BJ (cell line): ENCODE measurements at regions not wholly inside any gene's neighbourhood (a gene's known extent, or its start where the extent isn't known, plus 50 kb on each side); places are given as distances from the start of the nearest gene placed in this dataset.
A peak's percentile ranks its signal among the peaks of the same experiment; 100 is the strongest.

Source experiments
- CTCF ChIA-PET: fragments of 350-600 bp; formaldehyde crosslinking; extraction: SDS; loops from one replicate; lab custom pipeline; 2021; ENCODE audit warnings: antibody characterized with exemption, inconsistent platforms; lab: Yijun Ruan, JAX
- POLR2A ChIA-PET: fragments of 300-600 bp; sonication (Branson Sonifier 250); formaldehyde crosslinking; extraction: SDS; loops from one replicate; lab custom pipeline; 2021; ENCODE audit warnings: antibody characterized with exemption; lab: Charles Lee
- DNase-seq: peaks from one replicate; pipeline ENCODE4 v3.0.0-alpha.2; 2011; ENCODE audit warnings: low read depth
- H3K27me3 ChIP-seq: 2 replicates; pipeline ENCODE4 v1.6.0; 2011; ENCODE audit warnings: low read length; ENCODE audit not compliant: control insufficient read depth, insufficient read depth
- H3K36me3 ChIP-seq: 2 replicates; pipeline ENCODE4 v1.5.1; 2011; ENCODE audit warnings: low read length; ENCODE audit not compliant: control insufficient read depth, insufficient read depth
- H3K4me3 ChIP-seq: 2 replicates; pipeline ENCODE4 v1.5.1; 2011; ENCODE audit warnings: low read depth, mild to moderate bottlenecking, control low read depth, low read length
- TF ChIP-seq, protein P1 (sequence below): IDR thresholded peaks from 2 replicates; pipeline ENCODE4 v1.5.1; 2011; ENCODE audit warnings: low read depth, mild to moderate bottlenecking, control low read depth, inconsistent platforms, low read length, moderate library complexity; ENCODE audit not compliant: insufficient read depth

DNA sequence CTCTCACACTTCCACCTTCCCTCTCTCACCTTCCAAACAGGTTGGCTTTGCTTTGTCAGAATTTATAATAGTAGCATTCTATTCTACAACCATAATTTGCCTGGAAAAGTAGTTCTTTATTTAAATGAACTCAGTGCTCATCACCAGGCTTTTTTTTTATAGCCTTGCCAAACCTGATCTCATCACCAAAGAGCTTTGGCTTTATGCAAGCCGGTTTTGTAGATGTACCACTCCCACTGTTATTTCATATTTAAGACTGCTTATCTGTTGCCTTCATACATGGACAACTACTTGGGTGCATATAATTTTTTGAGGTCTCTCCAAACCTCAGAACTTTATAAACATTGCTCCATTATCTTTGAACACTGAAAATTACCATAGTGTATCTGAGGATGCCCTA lies 246.1 kb upstream of the PPP2R3A start:
- TF ChIP-seq, protein P1, sequence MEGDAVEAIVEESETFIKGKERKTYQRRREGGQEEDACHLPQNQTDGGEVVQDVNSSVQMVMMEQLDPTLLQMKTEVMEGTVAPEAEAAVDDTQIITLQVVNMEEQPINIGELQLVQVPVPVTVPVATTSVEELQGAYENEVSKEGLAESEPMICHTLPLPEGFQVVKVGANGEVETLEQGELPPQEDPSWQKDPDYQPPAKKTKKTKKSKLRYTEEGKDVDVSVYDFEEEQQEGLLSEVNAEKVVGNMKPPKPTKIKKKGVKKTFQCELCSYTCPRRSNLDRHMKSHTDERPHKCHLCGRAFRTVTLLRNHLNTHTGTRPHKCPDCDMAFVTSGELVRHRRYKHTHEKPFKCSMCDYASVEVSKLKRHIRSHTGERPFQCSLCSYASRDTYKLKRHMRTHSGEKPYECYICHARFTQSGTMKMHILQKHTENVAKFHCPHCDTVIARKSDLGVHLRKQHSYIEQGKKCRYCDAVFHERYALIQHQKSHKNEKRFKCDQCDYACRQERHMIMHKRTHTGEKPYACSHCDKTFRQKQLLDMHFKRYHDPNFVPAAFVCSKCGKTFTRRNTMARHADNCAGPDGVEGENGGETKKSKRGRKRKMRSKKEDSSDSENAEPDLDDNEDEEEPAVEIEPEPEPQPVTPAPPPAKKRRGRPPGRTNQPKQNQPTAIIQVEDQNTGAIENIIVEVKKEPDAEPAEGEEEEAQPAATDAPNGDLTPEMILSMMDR: no peak
- DNase-seq: no peak
- ChIA-PET POLR2A (no interaction called here), CTCF (interaction anchor here (0.6 kb wide), 1 partner anchor 206 kb away, joined by 3 read pairs; no protein-coding TSS in a partner anchor)
- H3K4me3 ChIP-seq: no peak overlapping the region
- H3K27me3 ChIP-seq: no peaks in the 10 kb centered on the region
- H3K36me3 ChIP-seq: no peaks in the 10 kb centered on the region

DNA sequence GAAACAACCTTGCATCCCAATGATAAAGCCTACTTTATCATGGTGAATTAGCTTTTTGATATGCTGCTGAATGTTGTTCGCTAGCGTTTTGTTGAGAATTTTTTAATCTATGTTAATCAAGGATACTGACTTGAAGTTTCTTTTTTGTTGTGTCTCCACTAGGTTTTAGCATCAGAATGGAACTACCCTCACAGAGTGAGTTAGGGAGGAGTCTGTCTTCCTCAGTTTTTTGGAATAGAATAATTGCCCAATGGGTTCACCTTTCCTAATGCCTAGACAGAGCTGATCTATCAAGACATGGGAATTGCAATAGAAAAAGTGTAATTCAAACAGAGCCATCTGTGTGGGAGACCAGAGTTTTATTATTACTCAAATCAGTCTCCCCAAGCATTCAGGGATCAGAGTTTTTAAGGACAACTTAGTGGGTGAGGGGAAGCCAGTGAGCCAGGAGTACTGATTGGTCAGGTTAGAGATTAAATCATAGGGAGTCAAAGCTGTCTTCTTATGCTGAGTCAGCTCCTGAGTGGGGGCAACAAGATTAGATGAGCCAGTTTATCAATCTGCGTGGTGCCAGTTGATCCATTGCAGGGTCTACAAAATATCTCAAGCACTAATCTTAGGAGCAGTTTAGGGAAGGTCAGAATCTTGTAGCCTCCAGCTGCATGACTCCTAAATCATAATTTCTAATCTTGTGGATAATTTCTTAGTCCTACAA lies 237.4 kb upstream of the PPP2R3A start:
- TF ChIP-seq, protein P1: no peak
- ChIA-PET POLR2A (no interaction called here), CTCF (no interaction called here)
- no peaks in the 10 kb centered on the region for H3K36me3 ChIP-seq
- no peak overlapping the region for H3K4me3 ChIP-seq
- DNase-seq: no peak
- H3K27me3 ChIP-seq: no peaks in the 10 kb centered on the region

- POLR2A ChIA-PET: no interaction called here
- Histone ChIP-seq H3K4me3 (no peak overlapping the region), H3K36me3 (no peaks in the 10 kb centered on the region), H3K27me3 (no peaks in the 10 kb centered on the region)
- CTCF ChIA-PET: no interaction called here
- TF ChIP-seq, protein P1: no peak
- no peak for DNase-seq
These were observed 234.0 kb upstream of the PPP2R3A start for GRCh38 chr3:135731546-135731945.

DNA sequence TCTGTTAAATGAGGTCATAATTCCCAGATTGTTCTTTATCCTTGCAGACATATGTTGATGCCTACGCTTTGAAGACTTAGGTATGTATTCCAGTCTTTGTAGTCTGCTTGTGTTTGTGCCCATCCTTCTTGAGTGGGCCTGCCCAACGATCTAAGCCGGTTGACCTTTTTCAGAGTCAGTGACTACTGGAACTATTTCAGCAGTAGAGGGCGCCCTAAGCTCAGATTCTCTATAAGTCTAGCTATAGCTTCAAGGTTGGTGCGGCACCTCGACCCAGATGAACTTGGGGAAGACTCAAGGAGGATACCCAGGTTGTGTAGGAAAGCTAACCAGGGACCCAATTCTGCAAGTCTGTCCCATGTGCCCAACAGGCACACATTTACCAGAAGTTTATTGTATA lies 228.8 kb upstream of the PPP2R3A start:
- DNase-seq: no peak
- TF ChIP-seq, protein P1: peak; percentile 28; the same call in 1 of the 2 replicates
- CTCF ChIA-PET: interaction anchor here (1.0 kb wide), 1 partner anchor 14 kb away, joined by 3 read pairs; no protein-coding TSS in a partner anchor
- no peak overlapping the region for H3K4me3 ChIP-seq
- no peaks in the 10 kb centered on the region for H3K36me3 ChIP-seq
- no peaks in the 10 kb centered on the region for H3K27me3 ChIP-seq
- POLR2A ChIA-PET: no interaction called here

DNA sequence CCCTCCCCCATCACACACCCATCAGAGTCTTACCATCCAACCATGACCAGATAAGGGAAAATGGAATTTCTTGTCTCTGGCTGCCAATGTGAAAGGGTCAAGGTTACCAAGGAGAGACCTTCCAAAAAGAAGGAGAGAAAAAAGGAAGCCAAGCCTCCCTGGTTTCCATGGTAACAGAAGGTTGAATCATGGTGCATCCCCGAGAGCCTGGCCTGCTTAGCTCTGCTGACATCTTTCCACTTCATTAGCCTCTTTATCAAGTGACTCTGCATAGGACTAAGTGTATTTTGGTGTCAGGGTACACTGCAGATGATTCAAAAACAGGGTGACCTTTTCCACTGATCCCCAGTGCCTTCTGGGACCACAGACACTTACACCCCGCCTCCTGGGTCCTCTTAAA lies 225.7 kb upstream of the PPP2R3A start:
- TF ChIP-seq, protein P1: no peak
- Histone ChIP-seq H3K27me3 (no peaks in the 10 kb centered on the region), H3K4me3 (no peak overlapping the region), H3K36me3 (no peaks in the 10 kb centered on the region)
- no peak for DNase-seq
- CTCF ChIA-PET: no interaction called here
- POLR2A ChIA-PET: no interaction called here
